ENCODE measurements at regions not wholly inside any gene's neighbourhood (a gene's known extent, or its start where the extent isn't known, plus 50 kb on each side); places are given as distances from the start of the nearest gene placed in this dataset.
A peak's percentile ranks its signal among the peaks of the same experiment; 100 is the strongest.

DNA sequence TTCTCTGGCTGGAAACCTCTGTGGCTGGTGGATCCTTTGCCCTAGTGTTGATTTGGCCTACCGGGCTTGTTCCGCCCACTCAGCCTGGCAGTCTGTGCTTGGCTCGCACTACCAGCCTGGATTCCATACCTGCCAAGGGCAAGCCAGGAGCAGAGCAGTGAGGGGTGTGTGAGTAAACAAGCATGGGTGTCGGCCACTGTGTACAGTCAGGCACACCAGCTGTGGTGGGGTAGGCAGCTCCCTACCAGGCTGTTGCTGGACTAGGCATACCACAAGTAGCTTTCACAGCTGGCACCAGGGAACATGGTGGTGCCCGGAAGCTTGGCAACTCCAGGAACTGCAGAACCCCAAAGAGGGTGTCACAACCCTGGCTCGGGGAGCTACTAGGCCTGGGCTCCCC lies 942.9 kb upstream of the LRRN3 start:
- DNase-seq (ENCODE audit: insufficient read length, low spot score, missing footprints), result no peak
- no peak overlapping the region for H3K27ac ChIP-seq (ENCODE audit: low read depth, low read length)
- H3K4me2 ChIP-seq (ENCODE audit: insufficient read depth, low read length), result no peak overlapping the region
- peaks cover 3% of the 10 kb centered on the region for H3K9me3 ChIP-seq (ENCODE audit: low read depth, low read length)
- H3K27me3 ChIP-seq (ENCODE audit: insufficient read depth, low read length), result no peaks in the 10 kb centered on the region
- H3K36me3 ChIP-seq (ENCODE audit: insufficient read depth, low read length), result no peaks in the 10 kb centered on the region
- H4K20me1 ChIP-seq (ENCODE audit: insufficient read depth, low read length), result no peaks in the 10 kb centered on the region
- H3K79me2 ChIP-seq (ENCODE audit: insufficient read depth, low read length), result no peaks in the 10 kb centered on the region
- H3K4me3 ChIP-seq (ENCODE audit: insufficient read depth, low read length), result no peak overlapping the region
- no peaks in the 10 kb centered on the region for H3K4me1 ChIP-seq (ENCODE audit: insufficient read depth, low read length)
- TF ChIP-seq, protein P1, sequence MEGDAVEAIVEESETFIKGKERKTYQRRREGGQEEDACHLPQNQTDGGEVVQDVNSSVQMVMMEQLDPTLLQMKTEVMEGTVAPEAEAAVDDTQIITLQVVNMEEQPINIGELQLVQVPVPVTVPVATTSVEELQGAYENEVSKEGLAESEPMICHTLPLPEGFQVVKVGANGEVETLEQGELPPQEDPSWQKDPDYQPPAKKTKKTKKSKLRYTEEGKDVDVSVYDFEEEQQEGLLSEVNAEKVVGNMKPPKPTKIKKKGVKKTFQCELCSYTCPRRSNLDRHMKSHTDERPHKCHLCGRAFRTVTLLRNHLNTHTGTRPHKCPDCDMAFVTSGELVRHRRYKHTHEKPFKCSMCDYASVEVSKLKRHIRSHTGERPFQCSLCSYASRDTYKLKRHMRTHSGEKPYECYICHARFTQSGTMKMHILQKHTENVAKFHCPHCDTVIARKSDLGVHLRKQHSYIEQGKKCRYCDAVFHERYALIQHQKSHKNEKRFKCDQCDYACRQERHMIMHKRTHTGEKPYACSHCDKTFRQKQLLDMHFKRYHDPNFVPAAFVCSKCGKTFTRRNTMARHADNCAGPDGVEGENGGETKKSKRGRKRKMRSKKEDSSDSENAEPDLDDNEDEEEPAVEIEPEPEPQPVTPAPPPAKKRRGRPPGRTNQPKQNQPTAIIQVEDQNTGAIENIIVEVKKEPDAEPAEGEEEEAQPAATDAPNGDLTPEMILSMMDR (IDR thresholded peaks at IDR 0.05; ENCODE audit: extremely low read depth, low read depth, low read length), result no peak
- no peak overlapping the region for H2AFZ ChIP-seq (ENCODE audit: low read length)

DNA sequence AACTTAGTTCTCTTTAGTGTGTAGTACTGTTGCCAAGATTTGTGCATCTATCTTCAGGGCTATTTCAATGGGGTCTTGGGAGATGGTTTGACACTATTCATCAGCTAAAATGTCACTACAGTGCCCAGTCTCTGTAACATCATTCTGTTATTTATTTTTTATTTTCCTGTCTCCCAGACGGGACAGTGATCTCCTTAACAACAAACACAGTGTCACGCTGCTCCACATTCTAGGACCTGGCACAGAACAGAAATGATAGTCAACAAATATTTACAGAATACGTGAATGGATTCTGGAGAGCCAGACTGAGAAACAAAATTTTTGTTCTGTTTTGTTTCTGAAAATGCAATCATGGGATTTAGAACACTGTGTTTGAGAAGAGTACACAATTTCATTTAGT lies 937.7 kb upstream of the LRRN3 start:
- TF ChIP-seq, protein P1 (IDR thresholded peaks at IDR 0.05; ENCODE audit: extremely low read depth, low read depth, low read length), result no peak
- no peak overlapping the region for H3K27ac ChIP-seq (ENCODE audit: low read depth, low read length)
- no peaks in the 10 kb centered on the region for H4K20me1 ChIP-seq (ENCODE audit: insufficient read depth, low read length)
- H3K4me1 ChIP-seq (ENCODE audit: insufficient read depth, low read length), result no peaks in the 10 kb centered on the region
- no peaks in the 10 kb centered on the region for H3K27me3 ChIP-seq (ENCODE audit: insufficient read depth, low read length)
- no peak overlapping the region for H2AFZ ChIP-seq (ENCODE audit: low read length)
- no peak overlapping the region for H3K4me2 ChIP-seq (ENCODE audit: insufficient read depth, low read length)
- no peaks in the 10 kb centered on the region for H3K79me2 ChIP-seq (ENCODE audit: insufficient read depth, low read length)
- DNase-seq (ENCODE audit: insufficient read length, low spot score, missing footprints), result no peak
- H3K9me3 ChIP-seq (ENCODE audit: low read depth, low read length), result peaks cover 3% of the 10 kb centered on the region
- H3K36me3 ChIP-seq (ENCODE audit: insufficient read depth, low read length), result no peaks in the 10 kb centered on the region
- H3K4me3 ChIP-seq (ENCODE audit: insufficient read depth, low read length), result no peak overlapping the region

DNA sequence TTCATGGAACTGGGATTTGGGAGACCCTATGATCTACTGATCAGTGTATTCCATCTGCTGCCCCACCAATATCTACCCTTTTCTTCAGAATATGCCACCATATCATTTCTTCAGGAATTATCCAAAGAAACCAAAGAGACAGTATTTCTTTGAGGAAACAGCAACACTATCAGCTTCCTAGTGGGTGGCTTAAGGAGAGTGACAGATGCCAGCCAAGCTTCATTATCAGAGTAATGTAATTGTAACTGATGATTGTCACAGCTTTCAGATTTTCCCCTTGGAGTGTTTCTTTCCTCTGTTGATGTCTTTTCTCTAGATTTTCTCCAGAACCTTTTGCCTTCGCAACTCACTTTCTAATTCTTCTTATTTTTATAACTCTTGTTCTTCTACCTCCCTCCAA lies 934.4 kb upstream of the LRRN3 start:
- no peaks in the 10 kb centered on the region for H3K36me3 ChIP-seq (ENCODE audit: insufficient read depth, low read length)
- DNase-seq (ENCODE audit: insufficient read length, low spot score, missing footprints), result peak; percentile 9
- peaks cover 3% of the 10 kb centered on the region for H3K9me3 ChIP-seq (ENCODE audit: low read depth, low read length)
- H3K27me3 ChIP-seq (ENCODE audit: insufficient read depth, low read length), result no peaks in the 10 kb centered on the region
- H3K79me2 ChIP-seq (ENCODE audit: insufficient read depth, low read length), result no peaks in the 10 kb centered on the region
- H3K4me1 ChIP-seq (ENCODE audit: insufficient read depth, low read length), result no peaks in the 10 kb centered on the region
- H4K20me1 ChIP-seq (ENCODE audit: insufficient read depth, low read length), result no peaks in the 10 kb centered on the region
- TF ChIP-seq, protein P1 (IDR thresholded peaks at IDR 0.05; ENCODE audit: extremely low read depth, low read depth, low read length), result no peak
- H3K27ac ChIP-seq (ENCODE audit: low read depth, low read length), result no peak overlapping the region
- H3K4me3 ChIP-seq (ENCODE audit: insufficient read depth, low read length), result no peak overlapping the region
- H2AFZ ChIP-seq (ENCODE audit: low read length), result no peak overlapping the region
- H3K4me2 ChIP-seq (ENCODE audit: insufficient read depth, low read length), result no peak overlapping the region

DNA sequence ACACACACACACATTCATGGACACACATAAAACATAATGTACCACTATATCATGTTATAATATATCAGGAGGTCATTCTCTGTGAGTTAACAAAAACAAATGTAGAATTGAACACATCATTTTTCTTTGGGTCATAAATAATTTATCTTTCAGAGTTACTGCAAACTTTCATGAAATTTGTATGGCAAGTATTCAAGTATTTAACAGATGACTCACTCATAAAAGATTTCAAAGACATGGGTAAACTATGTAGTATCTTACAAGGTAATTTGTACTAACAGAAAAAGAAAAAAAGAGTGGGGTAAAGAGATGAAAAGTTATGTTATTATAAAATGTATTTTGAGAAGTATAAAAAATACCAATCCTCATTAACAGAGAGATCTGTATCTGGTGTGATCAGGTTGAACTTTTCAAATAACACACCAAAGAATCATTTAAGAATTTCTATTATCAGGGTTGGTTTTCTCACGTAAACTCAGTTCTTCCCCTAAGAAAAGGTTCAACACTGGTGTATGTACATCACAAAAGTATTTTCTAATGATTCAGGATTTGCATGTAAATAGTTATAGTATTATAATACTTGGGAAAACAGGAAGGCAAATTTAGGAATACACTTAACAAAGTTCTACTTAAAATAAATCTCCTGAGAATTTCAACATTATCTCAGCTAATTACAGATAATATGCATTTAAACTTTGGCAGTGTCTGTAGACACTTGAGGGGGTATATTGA lies 933.1 kb upstream of the LRRN3 start:
- Histone ChIP-seq H3K4me1 (ENCODE audit: insufficient read depth, low read length) (no peaks in the 10 kb centered on the region), H3K36me3 (ENCODE audit: insufficient read depth, low read length) (no peaks in the 10 kb centered on the region), H3K4me2 (ENCODE audit: insufficient read depth, low read length) (no peak overlapping the region), H3K27ac (ENCODE audit: low read depth, low read length) (no peak overlapping the region), H2AFZ (ENCODE audit: low read length) (no peak overlapping the region), H3K9me3 (ENCODE audit: low read depth, low read length) (no peaks in the 10 kb centered on the region), H3K4me3 (ENCODE audit: insufficient read depth, low read length) (no peak overlapping the region), H4K20me1 (ENCODE audit: insufficient read depth, low read length) (no peaks in the 10 kb centered on the region), H3K79me2 (ENCODE audit: insufficient read depth, low read length) (no peaks in the 10 kb centered on the region), H3K27me3 (ENCODE audit: insufficient read depth, low read length) (no peaks in the 10 kb centered on the region)
- TF ChIP-seq, protein P1 (IDR thresholded peaks at IDR 0.05; ENCODE audit: extremely low read depth, low read depth, low read length), result no peak
- no peak for DNase-seq (ENCODE audit: insufficient read length, low spot score, missing footprints)
